MM.1S (cell line): ENCODE measurements at regions not wholly inside any gene's neighbourhood (a gene's known extent, or its start where the extent isn't known, plus 50 kb on each side); places are given as distances from the start of the nearest gene placed in this dataset.

ENCODE experiments used
- DNase-seq: peaks from one replicate; pipeline ENCODE4 v3.0.0-alpha.2; 2015
- H2AFZ ChIP-seq: fragments of 300-600 bp; sonication (generic); 2 replicates; pipeline ENCODE4 v1.6.0; 2016; ENCODE audit warnings: antibody characterized with exemption, low read length
- H3F3A ChIP-seq: fragments of 300-600 bp; sonication (generic); 2 replicates; pipeline ENCODE4 v1.6.1; 2016; ENCODE audit warnings: mild to moderate bottlenecking, antibody characterized with exemption, low read length, moderate library complexity, mixed read lengths; ENCODE audit not compliant: insufficient read depth
- H3K27ac ChIP-seq: fragments of 300-600 bp; sonication (generic); 2 replicates; pipeline ENCODE4 v1.5.1; 2016; ENCODE audit warnings: mild to moderate bottlenecking, low read length
- H3K27me3 ChIP-seq: fragments of 300-600 bp; sonication (generic); replicated peaks from 2 replicates; pipeline ENCODE4 v1.6.0; 2016; ENCODE audit warnings: low read length; ENCODE audit not compliant: insufficient read depth
- H3K36me3 ChIP-seq: fragments of 300-600 bp; sonication (generic); replicated peaks from 2 replicates; pipeline ENCODE4 v1.6.1; 2016; ENCODE audit warnings: mild to moderate bottlenecking, low read length, mixed read lengths; ENCODE audit not compliant: insufficient read depth
- H3K4me1 ChIP-seq: fragments of 300-600 bp; sonication (generic); 2 replicates; pipeline ENCODE4 v1.6.1; 2016; ENCODE audit warnings: low read length, mixed read lengths
- H3K4me2 ChIP-seq: fragments of 300-600 bp; sonication (generic); 2 replicates; pipeline ENCODE4 v1.6.0; 2016; ENCODE audit warnings: low read depth, low read length
- H3K4me3 ChIP-seq: fragments of 300-600 bp; sonication (generic); 2 replicates; pipeline ENCODE4 v1.5.1; 2016; ENCODE audit warnings: low read length, mixed read lengths
- H3K79me2 ChIP-seq: fragments of 300-600 bp; sonication (generic); 2 replicates; pipeline ENCODE4 v1.6.1; 2016; ENCODE audit warnings: mixed run types, low read length, mixed read lengths
- H3K9ac ChIP-seq: fragments of 300-600 bp; sonication (generic); 2 replicates; pipeline ENCODE4 v1.6.1; 2016; ENCODE audit warnings: low read length, mixed read lengths
- H3K9me2 ChIP-seq: fragments of 300-600 bp; sonication (generic); replicated peaks from 2 replicates; pipeline ENCODE4 v1.6.1; 2016; ENCODE audit warnings: mild to moderate bottlenecking, low read length, mixed read lengths; ENCODE audit not compliant: insufficient read depth
- H3K9me3 ChIP-seq: fragments of 300-600 bp; sonication (generic); replicated peaks from 2 replicates; pipeline ENCODE4 v1.6.1; 2016; ENCODE audit warnings: mild to moderate bottlenecking, low read length, mixed read lengths; ENCODE audit not compliant: insufficient read depth
- H4K20me1 ChIP-seq: fragments of 300-600 bp; sonication (generic); 2 replicates; pipeline ENCODE4 v1.6.1; 2016; ENCODE audit warnings: mild to moderate bottlenecking, low read length, moderate library complexity, mixed read lengths; ENCODE audit not compliant: insufficient read depth
- CTCF ChIP-seq: fragments of 300-600 bp; sonication (generic); IDR thresholded peaks from 2 replicates; pipeline ENCODE4 v1.5.1; 2016; ENCODE audit warnings: antibody characterized with exemption, low read length, mixed read lengths
- EZH2 ChIP-seq: fragments of 300-600 bp; sonication (generic); optimal IDR thresholded peaks from 2 replicates; pipeline ENCODE3; 2017; ENCODE audit warnings: low read depth, mild to moderate bottlenecking, antibody characterized with exemption, low read length, mixed read lengths
- EZH2phosphoT487 ChIP-seq: fragments of 300-600 bp; sonication (generic); IDR thresholded peaks from 2 replicates; pipeline ENCODE4 v1.6.1; 2018; ENCODE audit warnings: antibody characterized with exemption, low read length

- H3K9me3 ChIP-seq: no peaks in the 10 kb centered on the region
- TF ChIP-seq CTCF (no peak), EZH2phosphoT487 (no peak)
- no peak overlapping the region for H3K4me3 ChIP-seq
- H3K9ac ChIP-seq: no peak overlapping the region
- H3K79me2 ChIP-seq: no peaks in the 10 kb centered on the region
- DNase-seq: no peak
- H3K36me3 ChIP-seq: no peaks in the 10 kb centered on the region
- no peaks in the 10 kb centered on the region for H3K4me1 ChIP-seq
- H2AFZ ChIP-seq: no peak overlapping the region
- H3K4me2 ChIP-seq: no peak overlapping the region
- no peak overlapping the region for H3K27ac ChIP-seq
- H3K9me2 ChIP-seq: no peaks in the 10 kb centered on the region
- H4K20me1 ChIP-seq: no peaks in the 10 kb centered on the region
- H3F3A ChIP-seq: no peaks in the 10 kb centered on the region
- H3K27me3 ChIP-seq: peaks cover 18% of the 10 kb centered on the region
Observed at GRCh38 chr10:71053169-71053895, 159.0 kb upstream of the UNC5B start.

- TF ChIP-seq EZH2phosphoT487 (no peak), CTCF (no peak), EZH2 (no peak)
- DNase-seq: no peak
- Histone ChIP-seq H3K36me3 (no peaks in the 10 kb centered on the region), H3K27me3 (peaks cover 25% of the 10 kb centered on the region), H3K4me1 (no peaks in the 10 kb centered on the region), H4K20me1 (no peaks in the 10 kb centered on the region), H3K9me3 (no peaks in the 10 kb centered on the region), H3K4me3 (no peak overlapping the region), H3K27ac (no peak overlapping the region), H3F3A (no peaks in the 10 kb centered on the region), H3K9me2 (no peaks in the 10 kb centered on the region), H2AFZ (no peak overlapping the region), H3K4me2 (no peak overlapping the region), H3K79me2 (no peaks in the 10 kb centered on the region), H3K9ac (no peak overlapping the region)
Observed at GRCh38 chr10:71058308-71058707, 154.1 kb upstream of the UNC5B start.

- H3K9me3 ChIP-seq: no peaks in the 10 kb centered on the region
- H3K9me2 ChIP-seq: no peaks in the 10 kb centered on the region
- no peak for DNase-seq
- H3K4me3 ChIP-seq: no peak overlapping the region
- TF ChIP-seq EZH2phosphoT487 (no peak), CTCF (no peak), EZH2 (no peak)
- no peaks in the 10 kb centered on the region for H4K20me1 ChIP-seq
- H3F3A ChIP-seq: no peaks in the 10 kb centered on the region
- H3K9ac ChIP-seq: no peak overlapping the region
- H3K79me2 ChIP-seq: no peaks in the 10 kb centered on the region
- H3K4me2 ChIP-seq: no peak overlapping the region
- H3K27ac ChIP-seq: no peak overlapping the region
- H3K4me1 ChIP-seq: no peaks in the 10 kb centered on the region
- no peak overlapping the region for H2AFZ ChIP-seq
- H3K27me3 ChIP-seq: peaks cover 19% of the 10 kb centered on the region
- H3K36me3 ChIP-seq: no peaks in the 10 kb centered on the region
Observed at GRCh38 chr10:71059054-71059818, 153.1 kb upstream of the UNC5B start.
